ENCODE measurements at regions not wholly inside any gene's neighbourhood (a gene's known extent, or its start where the extent isn't known, plus 50 kb on each side); places are given as distances from the start of the nearest gene placed in this dataset.
"Not testable (repeated sequence)": the region's sequence is repeated elsewhere in the genome, so short reads cannot be mapped to it uniquely, and the experiment has no call there.

DNA sequence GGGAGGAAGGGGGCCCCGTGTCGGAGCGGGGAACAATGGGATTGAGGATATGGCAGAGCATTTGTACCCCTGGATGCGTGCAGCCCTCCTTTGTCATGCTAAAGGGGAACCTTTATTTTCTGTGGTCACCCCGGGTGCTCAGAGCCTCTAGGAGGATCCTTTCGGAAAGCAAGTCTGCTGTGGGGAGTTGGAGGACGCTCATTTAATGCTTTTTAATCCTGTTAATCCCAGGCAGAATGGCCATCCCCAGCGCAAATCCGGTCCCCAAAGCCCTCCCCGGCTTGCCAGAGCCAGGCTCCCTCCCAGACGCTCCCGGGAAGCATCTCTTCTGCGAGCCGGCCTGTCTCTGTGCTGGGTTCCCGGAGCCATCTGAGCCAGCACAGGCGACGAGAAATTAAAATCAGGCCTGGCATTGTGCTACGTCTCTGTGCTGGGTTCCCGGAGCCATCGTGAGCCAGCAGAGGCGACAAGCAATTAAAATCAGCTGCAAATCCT is 113.2 kb upstream of the PPP2R3B start:
- Histone ChIP-seq H3K4me1 (no peaks in the 10 kb centered on the region), H3K4me3 (no peak overlapping the region), H3K36me3 (no peaks in the 10 kb centered on the region), H3K9me3 (peaks cover 0 to 5% of the 10 kb centered on the region in 2 donors), H3K27ac (no peak overlapping the region), H3K27me3 (no peaks in the 10 kb centered on the region)
- intact Hi-C loops (cut with DNase I): no loop called here
- TF ChIP-seq, protein P1, sequence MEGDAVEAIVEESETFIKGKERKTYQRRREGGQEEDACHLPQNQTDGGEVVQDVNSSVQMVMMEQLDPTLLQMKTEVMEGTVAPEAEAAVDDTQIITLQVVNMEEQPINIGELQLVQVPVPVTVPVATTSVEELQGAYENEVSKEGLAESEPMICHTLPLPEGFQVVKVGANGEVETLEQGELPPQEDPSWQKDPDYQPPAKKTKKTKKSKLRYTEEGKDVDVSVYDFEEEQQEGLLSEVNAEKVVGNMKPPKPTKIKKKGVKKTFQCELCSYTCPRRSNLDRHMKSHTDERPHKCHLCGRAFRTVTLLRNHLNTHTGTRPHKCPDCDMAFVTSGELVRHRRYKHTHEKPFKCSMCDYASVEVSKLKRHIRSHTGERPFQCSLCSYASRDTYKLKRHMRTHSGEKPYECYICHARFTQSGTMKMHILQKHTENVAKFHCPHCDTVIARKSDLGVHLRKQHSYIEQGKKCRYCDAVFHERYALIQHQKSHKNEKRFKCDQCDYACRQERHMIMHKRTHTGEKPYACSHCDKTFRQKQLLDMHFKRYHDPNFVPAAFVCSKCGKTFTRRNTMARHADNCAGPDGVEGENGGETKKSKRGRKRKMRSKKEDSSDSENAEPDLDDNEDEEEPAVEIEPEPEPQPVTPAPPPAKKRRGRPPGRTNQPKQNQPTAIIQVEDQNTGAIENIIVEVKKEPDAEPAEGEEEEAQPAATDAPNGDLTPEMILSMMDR (IDR thresholded peaks at IDR 0.05): no peak
- DNase-seq (ENCODE audit: low spot score in 2 of 2): no peak

DNA sequence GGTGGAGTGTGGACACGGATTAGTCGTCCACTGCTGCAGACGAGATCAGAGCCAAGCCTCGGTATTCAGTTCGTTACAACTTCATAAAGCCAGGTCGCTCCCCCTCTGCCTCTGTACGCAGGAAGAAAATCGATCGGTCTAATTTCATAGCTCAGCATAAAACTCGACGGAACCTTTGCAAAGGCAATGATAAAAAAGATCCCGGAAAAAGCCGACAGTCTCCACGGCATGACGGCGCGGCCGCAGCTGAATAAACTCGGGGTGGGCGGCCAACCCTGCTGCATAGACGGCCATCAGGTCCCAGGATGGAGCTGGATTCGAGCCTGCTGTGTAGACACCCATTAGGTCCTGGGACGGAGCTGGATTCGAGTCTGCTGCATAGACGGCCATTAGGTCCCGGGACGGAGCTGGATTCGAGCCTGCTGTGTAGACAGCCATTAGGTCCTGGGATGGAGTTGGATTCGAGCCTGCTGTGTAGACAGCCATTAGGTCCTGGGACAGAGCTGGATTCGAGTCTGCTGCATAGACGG is 113.8 kb upstream of the PPP2R3B start:
- H3K9me3 ChIP-seq: peaks cover 0 to 5% of the 10 kb centered on the region in 2 donors
- H3K27me3 ChIP-seq: no peaks in the 10 kb centered on the region
- no peak for DNase-seq (ENCODE audit: low spot score in 2 of 2)
- H3K27ac ChIP-seq: no peak overlapping the region
- no peaks in the 10 kb centered on the region for H3K4me1 ChIP-seq
- no peaks in the 10 kb centered on the region for H3K36me3 ChIP-seq
- intact Hi-C loops (cut with DNase I): no loop called here
- no peak overlapping the region for H3K4me3 ChIP-seq
- TF ChIP-seq, protein P1 (IDR thresholded peaks at IDR 0.05): no peak

GRCh38 chrX:506341-506740 is 119.6 kb upstream of the PPP2R3B start:
- DNase-seq (ENCODE audit: low spot score in 2 of 2): no peak
- Histone ChIP-seq H3K27me3 (no peaks in the 10 kb centered on the region), H3K4me1 (no peaks in the 10 kb centered on the region), H3K27ac (no peak overlapping the region), H3K36me3 (no peaks in the 10 kb centered on the region), H3K4me3 (no peak overlapping the region), H3K9me3 (peaks cover 0 to 10% of the 10 kb centered on the region in 2 donors)
- TF ChIP-seq, protein P1 (IDR thresholded peaks at IDR 0.05): no peak
- intact Hi-C loops (cut with DNase I): no loop called here

DNA sequence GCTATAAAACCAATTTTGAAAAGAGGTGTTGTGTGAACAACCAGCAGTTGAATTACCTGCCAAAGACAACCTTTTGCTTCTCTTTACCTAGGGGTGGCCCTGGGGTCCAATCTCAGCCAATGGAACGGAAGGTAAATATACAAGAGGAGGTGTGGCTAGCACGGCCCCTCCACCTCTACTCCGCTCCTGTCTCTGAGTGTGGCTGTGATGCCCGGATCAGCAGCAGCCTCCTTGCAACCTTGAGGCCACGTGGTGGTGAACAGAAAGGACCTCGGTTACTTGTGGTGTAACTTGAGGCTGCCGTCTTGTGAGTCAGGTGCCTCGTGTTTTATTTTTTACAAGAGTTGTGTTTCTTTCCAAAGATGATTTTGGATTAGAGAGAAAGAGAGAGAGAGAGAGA is 121.5 kb upstream of the PPP2R3B start:
- Histone ChIP-seq H3K36me3 (no peaks in the 10 kb centered on the region), H3K27ac (no peak overlapping the region), H3K27me3 (no peaks in the 10 kb centered on the region), H3K4me3 (no peak overlapping the region), H3K4me1 (no peaks in the 10 kb centered on the region), H3K9me3 (peaks cover 0 to 5% of the 10 kb centered on the region in 2 donors)
- TF ChIP-seq, protein P1 (IDR thresholded peaks at IDR 0.05): no peak
- no peak for DNase-seq (ENCODE audit: low spot score in 2 of 2)
- intact Hi-C loops (cut with DNase I): no loop called here

DNA sequence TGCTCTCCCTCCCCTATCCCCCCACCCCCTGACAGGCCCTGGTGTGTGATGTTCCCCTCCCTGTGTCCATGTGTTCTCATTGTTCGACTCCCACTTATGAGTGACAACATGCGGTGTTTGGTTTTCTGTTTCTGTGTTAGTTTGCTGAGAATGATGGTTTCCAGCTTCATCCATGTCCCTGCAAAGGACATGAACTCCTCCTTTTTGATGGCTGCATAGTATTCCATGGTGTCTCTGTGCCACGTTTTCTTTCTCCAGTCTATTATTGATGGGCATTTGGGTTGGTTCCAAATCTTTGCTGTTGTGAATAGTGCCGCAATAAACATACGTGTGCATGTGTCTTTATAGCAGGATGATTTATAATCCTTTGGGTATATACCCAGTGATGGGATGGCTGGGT is 121.8 kb upstream of the SHOX start:
- H3K27ac ChIP-seq; H3K36me3 ChIP-seq; H3K4me3 ChIP-seq; H3K4me1 ChIP-seq; H3K9me3 ChIP-seq; DNase-seq (ENCODE audit: low spot score in 2 of 2); H3K27me3 ChIP-seq; intact Hi-C loops (cut with DNase I): not testable (repeated sequence)

DNA sequence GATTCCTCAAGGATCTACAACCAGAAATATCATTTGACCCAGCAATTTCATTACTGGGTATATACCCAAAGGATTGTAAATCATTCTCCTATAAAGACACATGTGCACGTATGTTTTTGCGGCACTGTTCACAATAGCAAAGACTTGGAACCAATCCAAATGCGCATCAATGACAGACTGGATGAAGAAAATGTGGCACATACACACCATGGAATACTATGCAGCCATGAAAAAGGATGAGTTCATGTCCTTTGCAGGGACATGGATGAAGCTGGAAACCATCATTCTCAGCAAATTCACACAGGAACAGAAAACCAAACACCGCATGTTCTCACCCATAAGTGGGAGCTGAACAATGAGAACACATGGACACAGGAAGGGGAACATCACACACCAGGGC is 119.5 kb upstream of the SHOX start:
- H3K27me3 ChIP-seq; H3K9me3 ChIP-seq; intact Hi-C loops (cut with DNase I); DNase-seq (ENCODE audit: low spot score in 2 of 2); H3K36me3 ChIP-seq; H3K4me1 ChIP-seq; H3K27ac ChIP-seq; H3K4me3 ChIP-seq: not testable (repeated sequence)

GRCh38 chrX:518319-518718 is 112.3 kb upstream of the SHOX start:
- Histone ChIP-seq H3K4me1 (no peaks in the 10 kb centered on the region), H3K27ac (no peak overlapping the region), H3K27me3 (no peaks in the 10 kb centered on the region), H3K4me3 (no peak overlapping the region), H3K9me3 (no peaks in the 10 kb centered on the region), H3K36me3 (no peaks in the 10 kb centered on the region)
- DNase-seq (ENCODE audit: low spot score in 2 of 2): no peak
- TF ChIP-seq, protein P1 (IDR thresholded peaks at IDR 0.05): no peak
- intact Hi-C loops (cut with DNase I): no loop called here
